H1 (cell line): ENCODE measurements at regions not wholly inside any gene's neighbourhood (a gene's known extent, or its start where the extent isn't known, plus 50 kb on each side); places are given as distances from the start of the nearest gene placed in this dataset.

Experiments used
- CTCF ChIA-PET: fragments of 300-600 bp; sonication (Branson Sonifier 250); formaldehyde crosslinking; loops from one replicate; lab custom pipeline; 2021; ENCODE audit not compliant: partially characterized antibody; lab: Charles Lee
- POLR2A ChIA-PET: fragments of 300-600 bp; sonication (Branson Sonifier 250); formaldehyde crosslinking; loops from one replicate; lab custom pipeline; 2021; ENCODE audit warnings: inconsistent platforms; ENCODE audit not compliant: partially characterized antibody; lab: Charles Lee
- DNase-seq, 2 experiments: peaks; one replicate each; pipeline versions ENCODE4 v3.0.0 to v3.0.0-alpha.2; 2010 to 2022; ENCODE audit warnings: low spot score in 2 of 2, low read depth in 1 of 2, mixed read lengths in 1 of 2
- FAIRE-seq: peaks from 2 replicates; lab custom pipeline; 2011; peaks lifted over from hg19 to GRCh38; lab: Jason Lieb, UNC
- H2AFZ ChIP-seq: 2 replicates; pipeline ENCODE4 v1.8.1; 2012; ENCODE audit warnings: low read length, inconsistent platforms
- H2AK5ac ChIP-seq: 2 replicates; pipeline ENCODE4 v1.6.1; 2013; ENCODE audit warnings: low read depth, low read length
- H2BK120ac ChIP-seq: replicated peaks from 2 replicates; pipeline ENCODE3; 2013; ENCODE audit warnings: low read depth, low read length, inconsistent platforms
- H2BK12ac ChIP-seq: 2 replicates; pipeline ENCODE4 v1.6.1; 2013; ENCODE audit warnings: low read depth, low read length
- H2BK15ac ChIP-seq: 2 replicates; pipeline ENCODE4 v1.6.1; 2013; ENCODE audit warnings: low read length
- H2BK20ac ChIP-seq: 2 replicates; pipeline ENCODE4 v1.6.1; 2013; ENCODE audit warnings: low read length
- H2BK5ac ChIP-seq: 2 replicates; pipeline ENCODE4 v1.6.1; 2013; ENCODE audit warnings: low read depth, low read length
- H3K14ac ChIP-seq: 2 replicates; pipeline ENCODE4 v1.6.1; 2013; ENCODE audit warnings: inconsistent platforms; ENCODE audit not compliant: insufficient read length
- H3K18ac ChIP-seq: 2 replicates; pipeline ENCODE4 v1.6.1; 2013; ENCODE audit warnings: low read length; ENCODE audit errors: extremely low read depth
- H3K23ac ChIP-seq: 2 replicates; pipeline ENCODE4 v1.6.1; 2013; ENCODE audit warnings: inconsistent platforms; ENCODE audit not compliant: insufficient read length
- H3K23me2 ChIP-seq: 2 replicates; pipeline ENCODE4 v1.6.1; 2013; ENCODE audit warnings: low read depth, low read length
- H3K27ac ChIP-seq: 2 replicates; pipeline ENCODE4 v1.6.1; 2011; ENCODE audit warnings: low read depth, low read length, inconsistent platforms
- H3K27me3 ChIP-seq, 4 experiments: replicated peaks in 1 of 4; 1 replicate in 1 of 4; 2 replicates in 3 of 4; pipeline versions ENCODE4 v1.6.1 to v1.8.1; 2011 to 2013; ENCODE audit warnings: low read length in 3 of 4, mild to moderate bottlenecking in 3 of 4, inconsistent platforms in 2 of 4, mixed read lengths in 2 of 4, moderate library complexity in 1 of 4; ENCODE audit not compliant: control insufficient read depth in 3 of 4, insufficient read depth in 3 of 4; ENCODE audit errors: extremely low read depth in 1 of 4
- H3K36me3 ChIP-seq, 4 experiments: 2 replicates each; pipeline versions ENCODE4 v1.6.1 to v1.8.1; 2011 to 2013; ENCODE audit warnings: mild to moderate bottlenecking in 4 of 4, low read length in 3 of 4, moderate library complexity in 2 of 4, control low read depth in 1 of 4, inconsistent platforms in 1 of 4; ENCODE audit not compliant: insufficient read depth in 4 of 4, control insufficient read depth in 2 of 4
- H3K4ac ChIP-seq: replicated peaks from 2 replicates; pipeline ENCODE3; 2013; ENCODE audit warnings: low read length, low read depth, mixed read lengths, inconsistent platforms; ENCODE audit not compliant: insufficient read length
- H3K4me1 ChIP-seq, 4 experiments: replicated peaks in 1 of 4; 1 replicate in 1 of 4; 2 replicates in 3 of 4; pipeline versions ENCODE4 v1.6.1 to v1.8.1; 2011 to 2013; ENCODE audit warnings: low read length in 3 of 4, inconsistent platforms in 2 of 4, mixed read lengths in 1 of 4; ENCODE audit not compliant: insufficient read depth in 4 of 4, control insufficient read depth in 3 of 4
- H3K4me2 ChIP-seq, 2 experiments: 2 replicates each; pipeline versions ENCODE4 v1.6.1 to v1.8.1; 2011 to 2013; ENCODE audit warnings: low read depth in 2 of 2, low read length in 2 of 2, control low read depth in 1 of 2, inconsistent platforms in 1 of 2, mild to moderate bottlenecking in 1 of 2; ENCODE audit not compliant: insufficient read depth in 1 of 2
- H3K4me3 ChIP-seq, 4 experiments: fragments of 200-600, 300-600 bp in 1 of 4; sonication (generic), shearing (Covaris generic), sonication (Bioruptor Twin) in 1 of 4; 2 replicates each; pipeline versions ENCODE4 v1.5.1 to v1.8.1; 2011 to 2016; ENCODE audit warnings: low read length in 4 of 4, low read depth in 3 of 4, control low read depth in 2 of 4, inconsistent platforms in 2 of 4, mild to moderate bottlenecking in 2 of 4, mixed read lengths in 1 of 4, moderate library complexity in 1 of 4; ENCODE audit not compliant: insufficient read depth in 2 of 4; ENCODE audit errors: extremely low read depth in 1 of 4
- H3K56ac ChIP-seq: replicated peaks from 2 replicates; pipeline ENCODE3; 2013; ENCODE audit warnings: low read depth, mild to moderate bottlenecking, mixed read lengths, low read length, inconsistent platforms; ENCODE audit not compliant: insufficient read length
- H3K79me1 ChIP-seq: 2 replicates; pipeline ENCODE4 v1.6.1; 2013; ENCODE audit warnings: low read depth, low read length, control low read depth
- H3K79me2 ChIP-seq, 2 experiments: 2 replicates each; pipeline versions ENCODE4 v1.6.1 to v1.8.1; 2012 to 2013; ENCODE audit warnings: low read length in 2 of 2, mild to moderate bottlenecking in 2 of 2, inconsistent platforms in 1 of 2; ENCODE audit not compliant: insufficient read depth in 2 of 2, control insufficient read depth in 1 of 2
- H3K9ac ChIP-seq, 4 experiments: replicated peaks in 1 of 4; 1 replicate in 1 of 4; 2 replicates in 3 of 4; pipeline versions ENCODE4 v1.6.1 to v1.8.1; 2011 to 2013; ENCODE audit warnings: low read depth in 3 of 4, low read length in 3 of 4, control low read depth in 2 of 4, mild to moderate bottlenecking in 2 of 4, moderate library complexity in 2 of 4, inconsistent platforms in 1 of 4; ENCODE audit errors: extremely low read depth in 1 of 4
- H3K9me3 ChIP-seq, 2 experiments: 2 replicates each; pipeline versions ENCODE4 v1.6.1 to v1.8.1; 2012 to 2013; ENCODE audit warnings: mild to moderate bottlenecking in 2 of 2, moderate library complexity in 2 of 2, control low read depth in 1 of 2, inconsistent platforms in 1 of 2, low read depth in 1 of 2, low read length in 1 of 2, mixed read lengths in 1 of 2; ENCODE audit not compliant: insufficient read depth in 2 of 2
- H4K20me1 ChIP-seq, 2 experiments: replicated peaks in 1 of 2; 2 replicates each; pipeline versions ENCODE3 to v1.8.1; 2011 to 2013; ENCODE audit warnings: inconsistent platforms in 2 of 2, low read length in 2 of 2, mild to moderate bottlenecking in 1 of 2; ENCODE audit not compliant: insufficient read depth in 2 of 2, control insufficient read depth in 1 of 2
- H4K5ac ChIP-seq: 2 replicates; pipeline ENCODE4 v1.6.1; 2013; ENCODE audit warnings: low read length, low read depth, mixed read lengths, inconsistent platforms; ENCODE audit not compliant: insufficient read length
- H4K8ac ChIP-seq: 2 replicates; pipeline ENCODE4 v1.8.0; 2013; ENCODE audit warnings: mild to moderate bottlenecking, moderate library complexity, low read length, inconsistent platforms; ENCODE audit not compliant: insufficient read depth; ENCODE audit errors: extremely low read depth
- H4K91ac ChIP-seq: replicated peaks from 2 replicates; pipeline ENCODE3; 2013; ENCODE audit warnings: low read length, mixed read lengths, inconsistent platforms; ENCODE audit not compliant: insufficient read length
- BRCA1 ChIP-seq: IDR thresholded peaks from 2 replicates; pipeline ENCODE4 v1.6.1; 2012; ENCODE audit warnings: low read depth, low read length, improper control_type of control experiment
- CHD1 ChIP-seq: IDR thresholded peaks from 2 replicates; pipeline ENCODE4 v1.6.1; 2012; ENCODE audit warnings: low read depth, low read length, improper control_type of control experiment
- CHD2 ChIP-seq: IDR thresholded peaks from 2 replicates; pipeline ENCODE4 v1.6.1; 2012; ENCODE audit warnings: low read length, improper control_type of control experiment
- FOSL1 ChIP-seq: IDR thresholded peaks from 2 replicates; pipeline ENCODE4 v1.6.1; 2011; ENCODE audit warnings: mild to moderate bottlenecking, low read depth, low read length, moderate library complexity; ENCODE audit not compliant: insufficient read depth
- KDM5A ChIP-seq: fragments of 200-600 bp; IDR thresholded peaks from 2 replicates; pipeline ENCODE4 v1.7.1; 2012; ENCODE audit warnings: mild to moderate bottlenecking, low read length, inconsistent platforms, mixed read lengths
- MAFK ChIP-seq: IDR thresholded peaks from 2 replicates; pipeline ENCODE4 v1.6.1; 2012; ENCODE audit warnings: low read depth, mild to moderate bottlenecking, improper control_type of control experiment, low read length
- NANOG ChIP-seq: IDR thresholded peaks from 2 replicates; pipeline ENCODE4 v1.6.1; 2011; ENCODE audit warnings: low read length, low read depth, mild to moderate bottlenecking, inconsistent platforms; ENCODE audit not compliant: insufficient read depth, poor library complexity, severe bottlenecking
- RXRA ChIP-seq: IDR thresholded peaks from 2 replicates; pipeline ENCODE4 v1.6.1; 2011; ENCODE audit warnings: low read depth, mild to moderate bottlenecking, low read length, moderate library complexity; ENCODE audit not compliant: insufficient read depth
- SP4 ChIP-seq: IDR thresholded peaks from 2 replicates; pipeline ENCODE4 v1.6.1; 2012; ENCODE audit warnings: low read length, inconsistent platforms

GRCh38 chr4:157882901-157883300 is 289.9 kb downstream of the GASK1B start:
- Histone ChIP-seq H3K27ac (no peak overlapping the region), H3K79me2 (no peaks in the 10 kb centered on the region), H2BK120ac (no peak overlapping the region), H3K36me3 (no peaks in the 10 kb centered on the region), H4K8ac (no peak overlapping the region), H3K23me2 (no peaks in the 10 kb centered on the region), H3K4me2 (no peak overlapping the region), H2BK20ac (no peak overlapping the region), H3K14ac (no peak overlapping the region), H2AFZ (no peak overlapping the region), H3K27me3 (no peaks in the 10 kb centered on the region), H2BK5ac (no peak overlapping the region), H2AK5ac (no peak overlapping the region), H3K4me3 (no peak overlapping the region), H2BK12ac (no peak overlapping the region), H3K9ac (no peak overlapping the region), H2BK15ac (no peak overlapping the region), H3K23ac (no peak overlapping the region), H3K9me3 (no peaks in the 10 kb centered on the region), H4K91ac (no peak overlapping the region), H4K5ac (no peak overlapping the region), H3K79me1 (no peaks in the 10 kb centered on the region), H3K56ac (no peak overlapping the region), H3K18ac (no peak overlapping the region), H3K4ac (no peak overlapping the region), H3K4me1 (no peaks in the 10 kb centered on the region), H4K20me1 (no peaks in the 10 kb centered on the region)
- FAIRE-seq, result no peak
- POLR2A ChIA-PET, result no interaction called here
- no peak for TF ChIP-seq NANOG
- no peak for TF ChIP-seq SP4
- no peak for TF ChIP-seq CHD2
- no peak for TF ChIP-seq MAFK
- no peak for TF ChIP-seq FOSL1
- no peak for TF ChIP-seq RXRA
- no peak for TF ChIP-seq CHD1
- TF ChIP-seq BRCA1, result no peak
- TF ChIP-seq KDM5A, result no peak
- CTCF ChIA-PET, result no interaction called here
- no peak for DNase-seq
